Esophagus muscularis mucosa (tissue), 4 donors: ENCODE measurements at regions not wholly inside any gene's neighbourhood (a gene's known extent, or its start where the extent isn't known, plus 50 kb on each side); places are given as distances from the start of the nearest gene placed in this dataset.

Experiments used
- EP300 ChIP-seq: sonication (generic); formaldehyde crosslinking; IDR thresholded peaks from one replicate; pipeline ENCODE4 v1.6.1; 2017; ENCODE audit warnings: antibody characterized with exemption
- POLR2A ChIP-seq: fragments of 450-650 bp; IDR thresholded peaks from one replicate; pipeline ENCODE4 v1.6.1; 2017; ENCODE audit warnings: antibody characterized with exemption, moderate library complexity, mild to moderate bottlenecking, low read depth
- TF ChIP-seq, protein P1 (sequence below), 3 experiments: fragments of 200-600 bp in 2 of 3; fragments of 450-650 bp in 1 of 3; sonication (generic) in 2 of 3; IDR thresholded peaks; one replicate each; pipeline ENCODE4 v1.5.1; 2017 to 2019; ENCODE audit warnings: antibody characterized with exemption in 3 of 3, mild to moderate bottlenecking in 2 of 3, moderate library complexity in 1 of 3

DNA sequence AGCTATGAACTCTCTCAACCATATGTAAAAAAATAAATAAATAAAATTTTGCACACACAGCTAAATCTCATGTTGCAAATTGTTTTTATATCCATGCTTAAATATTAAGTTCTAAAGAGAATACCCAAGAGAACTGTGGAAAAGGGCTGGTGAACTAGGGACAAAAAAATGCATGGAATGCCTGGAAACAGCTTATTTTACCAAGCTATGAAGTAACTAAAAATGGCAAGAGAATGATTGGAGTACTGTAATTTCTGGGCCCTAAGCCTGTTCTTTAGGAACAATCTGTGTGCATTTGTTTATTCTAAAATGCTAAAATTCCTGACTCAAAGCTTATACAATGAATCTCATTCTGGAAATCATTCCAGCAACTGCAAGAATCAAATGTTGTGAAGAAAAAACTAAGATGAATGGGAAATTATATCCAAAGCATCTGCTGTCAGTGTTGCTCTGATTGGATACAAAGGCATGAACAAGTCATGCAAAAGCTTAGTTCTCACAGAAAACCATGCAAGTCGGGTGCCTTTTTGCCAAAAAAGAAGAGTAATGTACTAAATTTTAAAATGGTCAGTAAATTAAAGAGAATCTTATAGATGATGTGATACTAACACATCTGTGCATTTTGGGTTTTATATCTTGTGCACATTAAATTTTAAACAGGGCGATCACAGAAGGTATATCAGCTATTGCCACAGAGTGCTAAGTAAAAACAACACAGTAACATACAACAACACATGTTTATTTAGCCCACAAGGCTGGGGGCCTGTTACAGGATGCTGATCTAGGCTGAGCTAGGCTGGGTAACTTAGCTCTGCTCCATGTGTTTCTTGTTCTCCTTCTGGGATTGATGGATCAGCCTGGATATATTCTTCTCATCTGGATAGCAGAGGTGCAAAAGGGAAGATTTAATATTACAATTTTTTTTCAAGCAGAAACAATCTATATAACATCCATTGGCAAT lies 453.5 kb upstream of the SEMA3A start:
- TF ChIP-seq POLR2A: no peak
- no peak for TF ChIP-seq EP300
- TF ChIP-seq, protein P1, sequence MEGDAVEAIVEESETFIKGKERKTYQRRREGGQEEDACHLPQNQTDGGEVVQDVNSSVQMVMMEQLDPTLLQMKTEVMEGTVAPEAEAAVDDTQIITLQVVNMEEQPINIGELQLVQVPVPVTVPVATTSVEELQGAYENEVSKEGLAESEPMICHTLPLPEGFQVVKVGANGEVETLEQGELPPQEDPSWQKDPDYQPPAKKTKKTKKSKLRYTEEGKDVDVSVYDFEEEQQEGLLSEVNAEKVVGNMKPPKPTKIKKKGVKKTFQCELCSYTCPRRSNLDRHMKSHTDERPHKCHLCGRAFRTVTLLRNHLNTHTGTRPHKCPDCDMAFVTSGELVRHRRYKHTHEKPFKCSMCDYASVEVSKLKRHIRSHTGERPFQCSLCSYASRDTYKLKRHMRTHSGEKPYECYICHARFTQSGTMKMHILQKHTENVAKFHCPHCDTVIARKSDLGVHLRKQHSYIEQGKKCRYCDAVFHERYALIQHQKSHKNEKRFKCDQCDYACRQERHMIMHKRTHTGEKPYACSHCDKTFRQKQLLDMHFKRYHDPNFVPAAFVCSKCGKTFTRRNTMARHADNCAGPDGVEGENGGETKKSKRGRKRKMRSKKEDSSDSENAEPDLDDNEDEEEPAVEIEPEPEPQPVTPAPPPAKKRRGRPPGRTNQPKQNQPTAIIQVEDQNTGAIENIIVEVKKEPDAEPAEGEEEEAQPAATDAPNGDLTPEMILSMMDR (IDR thresholded peaks at IDR 0.05): no peak
